BE2C (cell line): ENCODE measurements at regions not wholly inside any gene's neighbourhood (a gene's known extent, or its start where the extent isn't known, plus 50 kb on each side); places are given as distances from the start of the nearest gene placed in this dataset.

Source experiments
- DNase-seq: peaks from one replicate; pipeline ENCODE4 v3.0.0-alpha.2; 2020
- H3K27me3 ChIP-seq: fragments of 250-450 bp; sonication (Bioruptor Pico); 2 replicates; pipeline ENCODE4 v1.5.1; 2020; ENCODE audit warnings: mild to moderate bottlenecking
- H3K36me3 ChIP-seq: fragments of 250-450 bp; sonication (Bioruptor Pico); 2 replicates; pipeline ENCODE4 v1.5.1; 2020; ENCODE audit warnings: mild to moderate bottlenecking
- H3K4me1 ChIP-seq: fragments of 250-450 bp; sonication (Bioruptor Pico); 2 replicates; pipeline ENCODE4 v1.5.1; 2020
- H3K4me3 ChIP-seq: 2 replicates; pipeline ENCODE4 v1.5.1; 2011; ENCODE audit warnings: low read depth, low read length
- H3K9me3 ChIP-seq: fragments of 250-450 bp; sonication (Bioruptor Pico); 2 replicates; pipeline ENCODE4 v1.5.1; 2020
- TF ChIP-seq, protein P1 (sequence below): IDR thresholded peaks from 2 replicates; pipeline ENCODE4 v1.5.1; 2012; ENCODE audit warnings: mild to moderate bottlenecking, low read depth, low read length

DNA sequence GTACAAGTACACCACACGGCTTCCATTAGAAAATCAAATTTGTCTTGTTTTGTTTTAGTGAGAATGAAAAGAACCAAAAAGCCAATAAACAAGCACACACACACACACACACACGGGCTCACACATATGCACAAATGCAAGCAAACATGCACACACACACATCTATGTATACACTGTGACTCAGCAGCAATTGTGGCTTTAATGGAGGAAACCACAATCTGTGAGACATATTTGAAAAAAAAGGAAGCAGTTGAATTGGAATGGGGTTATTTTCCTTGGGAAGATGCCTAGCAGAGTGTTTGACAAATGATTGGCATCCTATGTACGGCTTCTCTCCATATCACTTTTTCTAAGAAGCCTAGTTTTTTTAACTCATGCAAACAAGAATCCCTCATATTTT, 201.1 kb upstream of the ARRDC4 start:
- TF ChIP-seq, protein P1, sequence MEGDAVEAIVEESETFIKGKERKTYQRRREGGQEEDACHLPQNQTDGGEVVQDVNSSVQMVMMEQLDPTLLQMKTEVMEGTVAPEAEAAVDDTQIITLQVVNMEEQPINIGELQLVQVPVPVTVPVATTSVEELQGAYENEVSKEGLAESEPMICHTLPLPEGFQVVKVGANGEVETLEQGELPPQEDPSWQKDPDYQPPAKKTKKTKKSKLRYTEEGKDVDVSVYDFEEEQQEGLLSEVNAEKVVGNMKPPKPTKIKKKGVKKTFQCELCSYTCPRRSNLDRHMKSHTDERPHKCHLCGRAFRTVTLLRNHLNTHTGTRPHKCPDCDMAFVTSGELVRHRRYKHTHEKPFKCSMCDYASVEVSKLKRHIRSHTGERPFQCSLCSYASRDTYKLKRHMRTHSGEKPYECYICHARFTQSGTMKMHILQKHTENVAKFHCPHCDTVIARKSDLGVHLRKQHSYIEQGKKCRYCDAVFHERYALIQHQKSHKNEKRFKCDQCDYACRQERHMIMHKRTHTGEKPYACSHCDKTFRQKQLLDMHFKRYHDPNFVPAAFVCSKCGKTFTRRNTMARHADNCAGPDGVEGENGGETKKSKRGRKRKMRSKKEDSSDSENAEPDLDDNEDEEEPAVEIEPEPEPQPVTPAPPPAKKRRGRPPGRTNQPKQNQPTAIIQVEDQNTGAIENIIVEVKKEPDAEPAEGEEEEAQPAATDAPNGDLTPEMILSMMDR, result no peak
- DNase-seq, result no peak
- no peak overlapping the region for H3K4me3 ChIP-seq

DNA sequence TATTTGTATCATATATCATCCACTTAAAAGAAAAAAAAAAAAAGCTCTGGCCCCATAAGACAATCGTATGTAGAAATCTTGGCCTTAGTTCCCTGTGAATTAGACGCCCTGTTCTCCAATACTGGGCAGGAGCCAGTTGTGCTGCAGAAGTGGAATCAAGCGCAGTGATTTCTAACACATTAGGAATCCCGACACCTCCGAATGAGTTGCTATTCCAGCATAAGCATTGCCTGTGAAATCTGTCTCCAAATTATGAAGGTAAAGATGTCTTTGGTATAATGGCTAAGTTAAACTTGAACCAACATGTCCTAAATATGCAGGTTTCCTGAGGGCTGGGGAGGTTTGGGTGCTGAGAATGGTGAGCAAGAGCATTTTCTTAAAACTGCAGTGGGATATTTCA, 199.4 kb upstream of the ARRDC4 start:
- Histone ChIP-seq H3K4me1 (no peaks in the 10 kb centered on the region), H3K9me3 (no peaks in the 10 kb centered on the region), H3K27me3 (peaks cover 5% of the 10 kb centered on the region; the same call in 1 of the 2 replicates), H3K4me3 (no peak overlapping the region), H3K36me3 (no peaks in the 10 kb centered on the region)
- TF ChIP-seq, protein P1, result no peak
- DNase-seq, result no peak

More for the DNA sequence above, 201.1 kb upstream of the ARRDC4 start:
- H3K36me3 ChIP-seq, result no peaks in the 10 kb centered on the region
- H3K27me3 ChIP-seq, result peaks cover 5% of the 10 kb centered on the region; the same call in 1 of the 2 replicates
- H3K4me1 ChIP-seq, result no peaks in the 10 kb centered on the region
- no peaks in the 10 kb centered on the region for H3K9me3 ChIP-seq

DNA sequence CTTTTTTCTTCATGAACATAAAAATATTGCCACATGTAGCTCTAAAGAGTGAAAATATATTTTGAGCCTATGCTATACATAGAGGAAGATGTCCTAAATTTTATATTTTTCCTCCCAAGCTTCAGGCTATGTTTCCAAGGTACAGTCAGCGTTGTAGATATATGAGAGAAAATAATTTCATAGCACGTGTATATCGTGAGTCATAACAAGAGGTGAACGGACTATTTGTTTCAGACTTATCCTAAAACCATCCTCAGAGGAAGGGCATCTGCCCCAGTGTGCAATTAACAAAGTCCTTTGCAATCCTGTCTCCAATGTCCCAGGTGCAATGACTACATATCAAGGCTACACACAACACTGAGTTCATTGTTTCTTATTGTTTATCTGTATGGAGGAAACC, 177.3 kb upstream of the ARRDC4 start:
- Histone ChIP-seq H3K4me1 (no peaks in the 10 kb centered on the region), H3K4me3 (no peak overlapping the region), H3K27me3 (no peaks in the 10 kb centered on the region), H3K9me3 (no peaks in the 10 kb centered on the region; the same call in 1 of the 2 replicates), H3K36me3 (no peaks in the 10 kb centered on the region)
- TF ChIP-seq, protein P1, result no peak
- DNase-seq, result no peak

DNA sequence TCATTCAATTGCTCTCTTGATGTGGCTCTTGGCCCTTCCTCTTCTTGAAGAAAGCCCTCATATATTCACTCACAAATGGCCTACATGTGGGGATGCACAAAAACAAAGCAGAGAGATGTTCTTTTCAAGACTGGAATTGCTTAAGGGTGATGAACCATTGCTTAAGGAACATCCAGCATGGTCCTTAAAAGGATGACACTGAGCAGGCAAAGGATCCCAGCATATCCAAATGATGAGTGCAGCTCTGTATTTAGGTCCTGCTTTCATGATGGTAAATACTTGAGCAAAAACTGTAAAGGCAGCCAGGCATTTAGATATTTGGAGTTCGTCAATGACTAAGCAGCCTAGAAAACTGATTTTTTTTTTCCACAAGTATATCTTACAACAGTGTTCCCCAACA, 173.8 kb upstream of the ARRDC4 start:
- Histone ChIP-seq H3K4me3 (no peak overlapping the region), H3K9me3 (no peaks in the 10 kb centered on the region; the same call in 1 of the 2 replicates), H3K36me3 (no peaks in the 10 kb centered on the region), H3K27me3 (no peaks in the 10 kb centered on the region), H3K4me1 (no peaks in the 10 kb centered on the region)
- no peak for DNase-seq
- TF ChIP-seq, protein P1, result no peak

DNA sequence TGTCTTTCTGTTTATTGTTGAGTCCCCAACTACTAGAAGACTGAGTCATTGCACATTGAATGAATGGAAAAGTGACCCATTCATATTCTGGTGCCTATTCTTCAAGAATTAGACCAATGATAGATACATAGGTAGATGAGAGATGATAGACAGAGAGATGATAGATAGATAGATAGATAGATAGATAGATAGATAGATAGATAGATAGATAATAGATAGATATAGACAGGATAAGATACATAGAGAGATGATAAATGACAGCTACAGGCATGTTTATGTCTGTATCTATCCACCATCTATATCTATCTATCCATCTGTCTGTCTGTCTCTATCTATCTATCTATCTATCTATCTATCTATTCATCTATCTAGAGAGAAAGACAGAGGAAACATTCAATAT, 170.3 kb upstream of the ARRDC4 start:
- TF ChIP-seq, protein P1, result no peak
- no peak overlapping the region for H3K4me3 ChIP-seq
- H3K36me3 ChIP-seq, result no peaks in the 10 kb centered on the region
- H3K9me3 ChIP-seq, result no peaks in the 10 kb centered on the region; the same call in 1 of the 2 replicates
- no peak for DNase-seq
- no peaks in the 10 kb centered on the region for H3K4me1 ChIP-seq
- H3K27me3 ChIP-seq, result no peaks in the 10 kb centered on the region

DNA sequence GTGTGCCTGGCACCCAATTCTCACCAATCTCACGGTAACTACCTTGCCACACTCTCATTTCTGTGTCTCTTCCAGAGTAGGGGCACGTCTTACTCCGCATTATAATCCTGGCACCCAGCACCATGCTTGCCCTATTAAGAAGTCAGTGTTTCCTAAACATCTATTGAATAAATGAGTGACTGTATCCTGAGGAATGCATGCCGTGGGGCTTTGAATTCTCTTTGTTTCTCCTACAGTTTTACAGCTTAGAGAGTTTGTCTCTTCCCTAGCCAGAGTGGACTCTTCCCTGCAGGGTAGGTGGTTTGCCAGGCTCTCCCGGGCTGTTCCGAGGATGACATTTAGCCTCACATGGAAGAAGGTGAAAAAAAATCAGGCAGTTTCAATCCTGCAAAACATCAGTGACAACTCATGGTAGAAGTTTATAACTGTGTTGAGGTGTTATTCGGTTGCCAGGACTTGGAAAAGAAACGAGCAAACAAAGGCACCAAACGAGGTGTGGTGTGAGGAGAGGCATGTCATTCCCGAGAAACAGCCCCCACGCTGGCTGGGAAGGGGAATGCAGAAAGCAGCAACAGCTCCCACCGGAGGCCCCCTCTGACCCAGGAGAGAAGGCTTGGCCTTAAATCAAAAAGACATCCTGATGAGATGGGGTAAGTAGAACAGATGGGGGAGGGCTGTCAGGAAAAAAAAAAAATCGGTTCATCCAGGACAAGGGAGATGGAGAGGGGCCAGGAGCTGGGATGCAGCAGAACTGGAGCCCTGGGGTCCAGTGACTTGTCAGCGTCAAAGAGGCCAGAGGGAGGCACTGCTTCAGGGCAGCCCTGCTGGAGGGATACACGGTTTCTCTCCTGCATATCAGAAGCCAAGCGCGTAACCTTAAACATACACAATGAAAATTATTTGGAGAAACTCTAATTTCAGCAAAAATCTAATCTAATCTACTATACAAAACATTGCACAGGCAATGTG, 168.4 kb upstream of the ARRDC4 start:
- TF ChIP-seq, protein P1, result no peak
- no peak overlapping the region for H3K4me3 ChIP-seq
- no peaks in the 10 kb centered on the region for H3K36me3 ChIP-seq
- H3K27me3 ChIP-seq, result no peaks in the 10 kb centered on the region
- no peak for DNase-seq
- no peaks in the 10 kb centered on the region for H3K4me1 ChIP-seq
- no peaks in the 10 kb centered on the region for H3K9me3 ChIP-seq
